Cerebellar cortex (tissue), 1 donor: ENCODE measurements at regions not wholly inside any gene's neighbourhood (a gene's known extent, or its start where the extent isn't known, plus 50 kb on each side); places are given as distances from the start of the nearest gene placed in this dataset.

Experiments used
- DNase-seq: peaks from one replicate; pipeline ENCODE4 v3.0.0-alpha.2; 2015; ENCODE audit warnings: low spot score

- no peak for DNase-seq
These were observed 148.8 kb downstream of the IRX2 start for GRCh38 chr5:2602451-2603271.

- DNase-seq, result no peak
These were observed 153.0 kb downstream of the IRX2 start for GRCh38 chr5:2598503-2598902.

- DNase-seq, result no peak
These were observed 156.8 kb downstream of the IRX2 start for GRCh38 chr5:2594701-2595100.

GRCh38 chr5:2592766-2593165 is 158.7 kb downstream of the IRX2 start:
- DNase-seq, result no peak

- DNase-seq, result no peak
These were observed 159.6 kb downstream of the IRX2 start for GRCh38 chr5:2591777-2592453.

GRCh38 chr5:2588850-2589501 is 162.5 kb downstream of the IRX2 start:
- no peak for DNase-seq

- no peak for DNase-seq
These were observed 164.1 kb downstream of the IRX2 start for GRCh38 chr5:2587189-2588031.

GRCh38 chr5:2586016-2586715 is 165.3 kb downstream of the IRX2 start:
- no peak for DNase-seq

- DNase-seq, result no peak
These were observed 166.8 kb downstream of the IRX2 start for GRCh38 chr5:2584579-2585269.

- DNase-seq, result no peak
These were observed 169.0 kb downstream of the IRX2 start for GRCh38 chr5:2582507-2582906.

GRCh38 chr5:2582106-2582505 is 169.4 kb downstream of the IRX2 start:
- no peak for DNase-seq

GRCh38 chr5:2581418-2581817 is 170.1 kb downstream of the IRX2 start:
- DNase-seq, result no peak

GRCh38 chr5:2579126-2579525 is 172.4 kb downstream of the IRX2 start:
- DNase-seq, result no peak

GRCh38 chr5:2577312-2578036 is 174.0 kb downstream of the IRX2 start:
- DNase-seq, result no peak

GRCh38 chr5:2576823-2577222 is 174.7 kb downstream of the IRX2 start:
- no peak for DNase-seq

- no peak for DNase-seq
These were observed 175.6 kb downstream of the IRX2 start for GRCh38 chr5:2575871-2576270.

- DNase-seq, result no peak
These were observed 176.2 kb downstream of the IRX2 start for GRCh38 chr5:2575292-2575691.

- DNase-seq, result no peak
These were observed 177.3 kb downstream of the IRX2 start for GRCh38 chr5:2574155-2574554.

GRCh38 chr5:2570586-2570985 is 180.9 kb downstream of the IRX2 start:
- no peak for DNase-seq
